ENCODE measurements at regions not wholly inside any gene's neighbourhood (a gene's known extent, or its start where the extent isn't known, plus 50 kb on each side); places are given as distances from the start of the nearest gene placed in this dataset.
A peak's percentile ranks its signal among the peaks of the same experiment; 100 is the strongest.

- POLR2A ChIA-PET: no interaction called here
- no peak overlapping the region for H3K27ac Mint-ChIP-seq
- H3K36me3 Mint-ChIP-seq: no peaks in the 10 kb centered on the region
- no peaks in the 10 kb centered on the region for H3K4me1 Mint-ChIP-seq
- no peak overlapping the region for H3K27ac ChIP-seq (ENCODE audit: low read depth, low read length)
- DNase-seq: no peak
- no peaks in the 10 kb centered on the region for H3K4me1 ChIP-seq (ENCODE audit: insufficient read depth, low read length)
- H3K9me3 Mint-ChIP-seq: no peaks in the 10 kb centered on the region
- CTCF ChIA-PET: no interaction called here
- no peak overlapping the region for H3K4me3 ChIP-seq (ENCODE audit: low read length)
- H3K4me3 Mint-ChIP-seq: no peak overlapping the region
- H3K9me3 ChIP-seq (ENCODE audit: low read length): no peaks in the 10 kb centered on the region
- no peaks in the 10 kb centered on the region for H3K27me3 Mint-ChIP-seq
- H3K27me3 ChIP-seq (ENCODE audit: insufficient read depth, low read length, poor library complexity, severe bottlenecking): no peaks in the 10 kb centered on the region
- no peaks in the 10 kb centered on the region for H3K36me3 ChIP-seq (ENCODE audit: insufficient read depth, low read length)
These were observed 97.5 kb upstream of the FSHB start for GRCh38 chr11:30133281-30133680.

- no peak overlapping the region for H3K4me3 ChIP-seq (ENCODE audit: low read length)
- H3K27me3 ChIP-seq (ENCODE audit: insufficient read depth, low read length, poor library complexity, severe bottlenecking): no peaks in the 10 kb centered on the region
- H3K27ac ChIP-seq (ENCODE audit: low read depth, low read length): no peak overlapping the region
- ChIA-PET POLR2A (no interaction called here), CTCF (interaction anchor here (0.8 to 2.3 kb wide), 5 partner anchors 8 to 29 kb away, joined by 3 to 14 read pairs (median 3); no protein-coding TSS in a partner anchor)
- H3K9me3 Mint-ChIP-seq: no peaks in the 10 kb centered on the region
- H3K27ac Mint-ChIP-seq: no peak overlapping the region
- no peaks in the 10 kb centered on the region for H3K4me1 Mint-ChIP-seq
- no peaks in the 10 kb centered on the region for H3K9me3 ChIP-seq (ENCODE audit: low read length)
- peak in 1 of 5 donors; percentile 3 for DNase-seq
- H3K4me3 Mint-ChIP-seq: no peak overlapping the region
- H3K4me1 ChIP-seq (ENCODE audit: insufficient read depth, low read length): no peaks in the 10 kb centered on the region
- no peaks in the 10 kb centered on the region for H3K36me3 Mint-ChIP-seq
- no peaks in the 10 kb centered on the region for H3K36me3 ChIP-seq (ENCODE audit: insufficient read depth, low read length)
- peaks cover 3 to 11% of the 10 kb centered on the region in 2 donors for H3K27me3 Mint-ChIP-seq
These were observed 87.6 kb upstream of the FSHB start for GRCh38 chr11:30143098-30143705.

GRCh38 chr11:30147293-30147692 lies 83.5 kb upstream of the FSHB start:
- no peaks in the 10 kb centered on the region for H3K4me1 Mint-ChIP-seq
- Histone ChIP-seq H3K27ac (ENCODE audit: low read depth, low read length) (no peak overlapping the region), H3K9me3 (ENCODE audit: low read length) (no peaks in the 10 kb centered on the region), H3K4me3 (ENCODE audit: low read length) (no peak overlapping the region), H3K4me1 (ENCODE audit: insufficient read depth, low read length) (no peaks in the 10 kb centered on the region), H3K36me3 (ENCODE audit: insufficient read depth, low read length) (no peaks in the 10 kb centered on the region), H3K27me3 (ENCODE audit: insufficient read depth, low read length, poor library complexity, severe bottlenecking) (no peaks in the 10 kb centered on the region)
- H3K4me3 Mint-ChIP-seq: no peak overlapping the region
- H3K27ac Mint-ChIP-seq: no peak overlapping the region
- ChIA-PET POLR2A (no interaction called here), CTCF (no interaction called here)
- peaks cover 5 to 16% of the 10 kb centered on the region in 2 donors for H3K27me3 Mint-ChIP-seq
- DNase-seq: no peak
- no peaks in the 10 kb centered on the region for H3K9me3 Mint-ChIP-seq
- no peaks in the 10 kb centered on the region for H3K36me3 Mint-ChIP-seq

GRCh38 chr11:30149998-30150397 lies 80.8 kb upstream of the FSHB start:
- Histone ChIP-seq H3K9me3 (ENCODE audit: low read length) (no peaks in the 10 kb centered on the region), H3K4me1 (ENCODE audit: insufficient read depth, low read length) (no peaks in the 10 kb centered on the region), H3K4me3 (ENCODE audit: low read length) (no peak overlapping the region), H3K27me3 (ENCODE audit: insufficient read depth, low read length, poor library complexity, severe bottlenecking) (no peaks in the 10 kb centered on the region), H3K36me3 (ENCODE audit: insufficient read depth, low read length) (no peaks in the 10 kb centered on the region), H3K27ac (ENCODE audit: low read depth, low read length) (no peak overlapping the region)
- Mint-ChIP-seq H3K27me3 (peaks cover 6 to 15% of the 10 kb centered on the region in 2 donors), H3K36me3 (no peaks in the 10 kb centered on the region), H3K4me3 (no peak overlapping the region), H3K27ac (no peak overlapping the region), H3K4me1 (no peaks in the 10 kb centered on the region), H3K9me3 (peaks cover 0 to 2% (median 0%) of the 10 kb centered on the region in 5 donors)
- CTCF ChIA-PET: interaction anchor here (1.9 kb wide), 1 partner anchor 46 kb away, joined by 4 read pairs; no protein-coding TSS in a partner anchor
- POLR2A ChIA-PET: no interaction called here
- no peak for DNase-seq

GRCh38 chr11:30150425-30150824 lies 80.4 kb upstream of the FSHB start:
- Histone ChIP-seq H3K27me3 (ENCODE audit: insufficient read depth, low read length, poor library complexity, severe bottlenecking) (no peaks in the 10 kb centered on the region), H3K4me3 (ENCODE audit: low read length) (no peak overlapping the region), H3K36me3 (ENCODE audit: insufficient read depth, low read length) (no peaks in the 10 kb centered on the region), H3K9me3 (ENCODE audit: low read length) (no peaks in the 10 kb centered on the region), H3K27ac (ENCODE audit: low read depth, low read length) (no peak overlapping the region), H3K4me1 (ENCODE audit: insufficient read depth, low read length) (no peaks in the 10 kb centered on the region)
- ChIA-PET POLR2A (no interaction called here), CTCF (interaction anchor here (1.9 kb wide), 1 partner anchor 46 kb away, joined by 4 read pairs; no protein-coding TSS in a partner anchor)
- DNase-seq: no peak
- H3K36me3 Mint-ChIP-seq: no peaks in the 10 kb centered on the region
- no peak overlapping the region for H3K4me3 Mint-ChIP-seq
- H3K9me3 Mint-ChIP-seq: peaks cover 0 to 2% (median 0%) of the 10 kb centered on the region in 5 donors
- H3K4me1 Mint-ChIP-seq: no peaks in the 10 kb centered on the region
- H3K27me3 Mint-ChIP-seq: peaks cover 6 to 15% of the 10 kb centered on the region in 2 donors
- H3K27ac Mint-ChIP-seq: no peak overlapping the region

- Mint-ChIP-seq H3K4me3 (no peak overlapping the region), H3K27ac (no peak overlapping the region), H3K4me1 (no peaks in the 10 kb centered on the region), H3K9me3 (peaks cover 0 to 2% (median 0%) of the 10 kb centered on the region in 5 donors), H3K27me3 (peaks cover 3 to 8% of the 10 kb centered on the region in 2 donors), H3K36me3 (no peaks in the 10 kb centered on the region)
- no peak for DNase-seq
- no peaks in the 10 kb centered on the region for H3K4me1 ChIP-seq (ENCODE audit: insufficient read depth, low read length)
- H3K9me3 ChIP-seq (ENCODE audit: low read length): no peaks in the 10 kb centered on the region
- H3K27me3 ChIP-seq (ENCODE audit: insufficient read depth, low read length, poor library complexity, severe bottlenecking): no peaks in the 10 kb centered on the region
- ChIA-PET POLR2A (no interaction called here), CTCF (no interaction called here)
- H3K4me3 ChIP-seq (ENCODE audit: low read length): no peak overlapping the region
- no peak overlapping the region for H3K27ac ChIP-seq (ENCODE audit: low read depth, low read length)
- no peaks in the 10 kb centered on the region for H3K36me3 ChIP-seq (ENCODE audit: insufficient read depth, low read length)
These were observed 77.8 kb upstream of the FSHB start for GRCh38 chr11:30153008-30153407.

- Histone ChIP-seq H3K4me1 (ENCODE audit: insufficient read depth, low read length) (no peaks in the 10 kb centered on the region), H3K36me3 (ENCODE audit: insufficient read depth, low read length) (no peaks in the 10 kb centered on the region), H3K27me3 (ENCODE audit: insufficient read depth, low read length, poor library complexity, severe bottlenecking) (no peaks in the 10 kb centered on the region), H3K4me3 (ENCODE audit: low read length) (no peak overlapping the region), H3K9me3 (ENCODE audit: low read length) (no peaks in the 10 kb centered on the region), H3K27ac (ENCODE audit: low read depth, low read length) (no peak overlapping the region)
- H3K9me3 Mint-ChIP-seq: peaks cover 0 to 2% (median 0%) of the 10 kb centered on the region in 5 donors
- H3K27me3 Mint-ChIP-seq: peaks cover 6 to 13% of the 10 kb centered on the region in 2 donors
- no peaks in the 10 kb centered on the region for H3K36me3 Mint-ChIP-seq
- no peaks in the 10 kb centered on the region for H3K4me1 Mint-ChIP-seq
- CTCF ChIA-PET: no interaction called here
- no peak for DNase-seq
- H3K4me3 Mint-ChIP-seq: no peak overlapping the region
- no peak overlapping the region for H3K27ac Mint-ChIP-seq
- POLR2A ChIA-PET: no interaction called here
These were observed 75.4 kb upstream of the FSHB start for GRCh38 chr11:30155428-30155827.

GRCh38 chr11:30159546-30159945 lies 71.3 kb upstream of the FSHB start:
- CTCF ChIA-PET: no interaction called here
- Mint-ChIP-seq H3K36me3 (no peaks in the 10 kb centered on the region), H3K4me1 (no peaks in the 10 kb centered on the region), H3K4me3 (no peak overlapping the region), H3K27me3 (peaks cover 7 to 13% of the 10 kb centered on the region in 2 donors), H3K9me3 (peaks cover 0 to 5% (median 2%) of the 10 kb centered on the region in 5 donors), H3K27ac (no peak overlapping the region)
- Histone ChIP-seq H3K9me3 (ENCODE audit: low read length) (no peaks in the 10 kb centered on the region), H3K27ac (ENCODE audit: low read depth, low read length) (no peak overlapping the region), H3K4me1 (ENCODE audit: insufficient read depth, low read length) (no peaks in the 10 kb centered on the region), H3K4me3 (ENCODE audit: low read length) (no peak overlapping the region), H3K36me3 (ENCODE audit: insufficient read depth, low read length) (no peaks in the 10 kb centered on the region), H3K27me3 (ENCODE audit: insufficient read depth, low read length, poor library complexity, severe bottlenecking) (no peaks in the 10 kb centered on the region)
- no peak for DNase-seq
- POLR2A ChIA-PET: no interaction called here

Measured in CD8-positive, alpha-beta memory T cell (primary cell).